Stimulated activated CD4-positive, alpha-beta T cell treated with anti-CD3 and anti-CD28 coated beads, Interleukin-4, amount 100 ng/mL, for 1 hour (primary cell): ENCODE measurements at regions not wholly inside any gene's neighbourhood (a gene's known extent, or its start where the extent isn't known, plus 50 kb on each side); places are given as distances from the start of the nearest gene placed in this dataset.

Experiments used
- DNase-seq: peaks from one replicate; pipeline ENCODE4 v3.0.0-alpha.2; 2020

DNA sequence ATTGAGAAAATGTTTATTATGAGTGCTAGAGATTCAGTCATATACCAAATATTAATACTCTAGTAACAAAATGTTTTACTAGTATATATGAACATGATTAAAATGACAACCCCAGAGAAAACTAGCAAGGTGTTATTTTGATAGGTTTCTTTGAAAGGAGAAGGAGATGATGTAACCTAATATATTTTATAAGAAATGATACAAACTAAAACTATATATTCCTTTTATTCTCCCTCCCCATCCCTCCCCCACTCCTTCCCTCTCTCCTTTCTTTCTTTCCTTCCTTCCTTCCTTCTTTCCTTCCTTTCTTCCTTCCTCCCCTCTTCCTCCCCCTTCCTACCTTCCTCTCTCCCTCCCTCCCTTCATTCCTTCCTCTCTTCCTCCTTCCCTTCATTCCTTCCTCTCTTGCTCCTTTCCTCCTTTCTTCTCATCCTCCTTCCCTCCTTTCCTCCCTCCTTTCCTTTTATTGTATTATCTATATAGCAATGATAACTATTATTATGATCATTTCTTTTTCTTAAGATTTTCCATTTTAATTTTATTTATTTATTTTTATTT lies 215.3 kb upstream of the MEF2C start:
- no peak for DNase-seq

DNA sequence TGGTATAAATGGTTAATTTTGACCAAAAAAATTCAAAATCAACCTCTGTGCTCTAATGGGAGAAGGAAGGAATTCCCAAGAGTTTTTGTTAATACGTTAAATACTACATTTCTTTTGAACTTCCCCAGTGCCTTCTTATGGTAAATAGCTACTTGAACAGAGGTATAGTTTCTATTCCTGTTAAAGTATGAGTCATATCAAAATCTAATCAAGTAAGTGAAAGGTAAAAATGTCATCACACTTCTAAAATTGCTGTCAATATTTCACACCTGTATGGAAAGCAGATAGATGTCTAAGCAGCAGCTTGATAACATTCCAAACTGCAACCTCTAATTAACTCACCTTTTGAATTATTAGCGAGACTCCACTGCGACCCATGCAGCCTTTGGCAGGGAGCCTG lies 214.1 kb upstream of the MEF2C start:
- no peak for DNase-seq

DNA sequence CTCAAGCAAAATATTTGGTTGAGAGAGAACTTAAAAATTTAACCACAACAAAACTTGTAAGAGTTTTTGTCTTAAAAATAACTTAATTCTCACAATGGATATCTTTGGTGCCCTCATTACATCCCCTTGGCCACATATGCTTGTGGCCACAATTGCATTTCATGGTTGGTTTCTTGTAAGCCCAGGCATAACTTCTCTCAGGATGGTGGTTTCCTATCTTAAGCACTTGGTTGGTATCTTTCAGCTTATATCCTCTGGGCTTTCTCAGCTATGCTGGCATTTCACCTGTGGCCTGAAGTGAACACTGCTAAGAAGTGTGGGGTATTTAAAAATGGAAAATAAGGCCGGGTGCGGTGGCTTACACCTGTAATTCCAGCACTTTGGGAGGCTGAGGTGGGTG lies 212.4 kb upstream of the MEF2C start:
- no peak for DNase-seq

DNA sequence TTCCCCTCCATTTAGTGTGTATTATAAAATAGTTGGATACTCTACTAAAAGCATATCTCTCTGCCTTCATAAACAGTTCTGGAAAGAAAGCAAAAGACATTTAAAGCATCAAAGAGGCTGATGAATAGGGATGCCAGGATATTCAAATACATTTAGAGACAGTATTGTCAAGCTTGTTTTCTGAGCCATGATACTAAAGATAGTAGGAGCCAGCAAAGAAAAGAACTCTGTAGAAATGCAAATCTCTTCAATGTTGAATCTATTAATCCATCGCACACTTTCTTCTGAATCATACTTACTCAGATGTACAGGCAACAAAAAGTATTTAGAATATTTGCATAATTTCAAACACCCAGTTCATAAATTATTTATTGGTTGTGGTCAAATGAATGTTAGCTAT lies 207.1 kb upstream of the MEF2C start:
- DNase-seq = no peak

- DNase-seq = no peak
Measured at GRCh38 chr5:89087551-89088318, 204.8 kb upstream of the MEF2C start.

GRCh38 chr5:89087128-89087527 lies 204.1 kb upstream of the MEF2C start:
- DNase-seq = no peak

DNA sequence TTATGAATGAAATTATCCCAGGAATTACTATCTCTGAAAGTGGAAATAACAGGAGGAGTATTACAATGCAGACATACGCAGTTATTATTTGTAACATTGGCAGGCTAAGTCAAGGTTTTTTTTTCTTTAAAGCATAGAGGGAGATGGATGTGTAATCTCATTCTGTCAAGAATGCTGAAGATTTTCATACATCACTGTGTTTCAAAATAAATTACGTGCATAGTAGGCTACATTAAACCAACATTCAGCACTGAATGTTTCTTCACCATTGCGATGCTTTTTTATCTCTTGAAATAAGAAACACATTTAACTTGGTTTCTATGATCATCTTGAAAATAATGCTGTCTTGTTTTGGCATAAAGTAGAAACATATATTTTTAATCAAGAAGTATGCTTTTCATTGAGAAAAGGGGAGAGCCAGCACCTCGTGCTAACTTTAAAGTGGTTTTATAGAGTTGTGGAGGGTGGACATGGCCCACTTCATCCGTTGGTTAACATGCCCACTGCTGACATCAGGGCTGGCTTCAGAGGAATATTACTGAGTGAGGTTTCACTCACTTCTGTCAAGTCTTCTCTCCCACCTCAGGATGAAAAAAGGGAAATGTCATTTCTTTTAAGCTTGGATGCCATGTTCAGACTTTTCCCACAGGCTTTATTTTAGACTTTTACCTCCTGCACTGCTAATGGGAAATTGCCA lies 203.6 kb upstream of the MEF2C start:
- DNase-seq = no peak

- no peak for DNase-seq
Measured at GRCh38 chr5:89083791-89084190, 200.8 kb upstream of the MEF2C start.

- no peak for DNase-seq
Measured at GRCh38 chr5:89081360-89081759, 198.4 kb upstream of the MEF2C start.

DNA sequence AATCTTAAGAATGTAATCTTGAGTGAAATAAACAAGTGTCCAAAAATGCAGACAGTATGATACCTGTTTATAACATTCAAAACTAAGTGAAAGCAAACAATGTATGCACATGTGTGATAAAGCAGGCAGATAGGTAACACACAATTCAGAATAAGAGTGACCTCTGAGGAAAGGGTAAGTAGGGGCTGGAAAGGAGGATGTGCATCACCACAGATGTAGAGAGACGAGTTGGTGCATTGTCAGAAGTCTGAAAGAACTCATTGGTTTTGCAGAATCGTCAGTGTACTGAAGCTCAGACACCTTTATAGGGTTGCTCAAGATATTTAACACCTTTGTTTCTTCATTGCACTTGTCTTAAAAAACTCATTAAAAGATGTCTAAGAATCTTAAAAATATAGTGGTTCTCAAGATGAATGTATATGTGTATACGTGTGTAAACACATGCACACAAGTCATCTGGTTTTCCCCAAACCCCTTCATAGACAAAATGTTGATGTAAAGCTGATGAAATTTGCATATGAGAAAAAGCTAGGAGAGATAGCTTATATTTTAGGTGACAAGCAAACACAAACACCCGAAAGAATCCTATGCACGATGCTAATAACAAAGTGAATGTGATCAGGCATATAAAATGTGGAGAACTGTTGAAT lies 197.6 kb upstream of the MEF2C start:
- no peak for DNase-seq

- no peak for DNase-seq
Measured at GRCh38 chr5:89072842-89073672, 190.1 kb upstream of the MEF2C start.

- no peak for DNase-seq
Measured at GRCh38 chr5:89071941-89072331, 189.0 kb upstream of the MEF2C start.

GRCh38 chr5:89071101-89071940 lies 188.3 kb upstream of the MEF2C start:
- DNase-seq = no peak

DNA sequence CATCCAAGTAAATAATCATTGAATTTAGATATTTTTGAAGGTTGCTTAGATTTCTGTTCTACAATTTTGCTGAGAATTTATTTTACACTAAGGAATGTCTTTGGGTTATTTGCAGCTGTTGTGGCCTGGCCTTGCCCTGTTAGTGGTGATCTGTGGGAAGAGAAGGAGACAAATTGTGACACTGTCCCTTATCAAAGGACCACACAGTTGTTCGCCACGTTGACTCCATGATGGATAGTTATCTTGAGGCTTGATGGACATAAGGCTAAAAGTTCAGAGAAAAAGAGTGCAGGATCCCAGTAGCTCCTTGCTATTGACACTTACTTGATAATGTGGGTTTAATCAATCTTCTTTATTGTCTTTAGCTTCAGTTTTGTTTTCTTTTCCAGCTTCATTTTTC lies 186.6 kb upstream of the MEF2C start:
- DNase-seq = no peak

DNA sequence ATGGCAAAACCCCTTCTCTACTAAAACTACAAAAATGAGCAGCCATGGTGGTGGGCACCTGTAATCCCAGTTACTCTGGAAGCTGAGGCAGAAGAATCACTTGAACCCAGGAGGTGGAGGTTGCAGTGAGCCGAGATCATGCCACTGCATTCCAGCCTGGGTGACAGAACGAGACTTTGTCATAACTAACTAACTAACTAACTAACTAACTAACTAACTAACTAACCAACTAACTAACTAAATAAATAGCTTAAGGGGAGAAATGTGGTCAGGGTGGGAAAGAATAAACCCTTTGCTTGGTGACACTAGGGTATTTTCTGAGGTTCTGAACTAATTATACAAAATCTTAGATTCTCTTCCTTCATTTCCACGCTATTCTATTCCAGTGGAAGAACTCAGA lies 184.4 kb upstream of the MEF2C start:
- DNase-seq = no peak

GRCh38 chr5:89065919-89066318 lies 182.9 kb upstream of the MEF2C start:
- DNase-seq = no peak

- no peak for DNase-seq
Measured at GRCh38 chr5:89064736-89065135, 181.8 kb upstream of the MEF2C start.

GRCh38 chr5:89064054-89064453 lies 181.1 kb upstream of the MEF2C start:
- DNase-seq = no peak

DNA sequence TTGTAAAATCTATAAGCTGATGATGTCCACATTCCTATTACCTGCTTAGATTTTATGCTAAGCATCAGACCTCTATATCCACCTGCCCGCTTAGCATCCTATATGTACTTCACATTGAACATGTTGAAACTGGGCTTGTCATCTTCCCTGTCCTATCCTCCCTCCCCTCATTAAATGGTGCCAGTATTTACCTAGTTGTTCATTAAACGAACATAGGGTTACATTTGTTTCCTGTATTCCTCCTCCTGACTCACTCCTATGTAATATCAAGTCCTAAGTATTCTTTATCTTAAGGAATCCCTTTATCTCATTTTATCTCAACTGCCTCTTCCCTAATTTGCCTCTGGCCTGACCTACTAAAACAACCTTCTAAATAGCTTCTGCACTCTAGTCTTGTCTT lies 177.8 kb upstream of the MEF2C start:
- no peak for DNase-seq

DNA sequence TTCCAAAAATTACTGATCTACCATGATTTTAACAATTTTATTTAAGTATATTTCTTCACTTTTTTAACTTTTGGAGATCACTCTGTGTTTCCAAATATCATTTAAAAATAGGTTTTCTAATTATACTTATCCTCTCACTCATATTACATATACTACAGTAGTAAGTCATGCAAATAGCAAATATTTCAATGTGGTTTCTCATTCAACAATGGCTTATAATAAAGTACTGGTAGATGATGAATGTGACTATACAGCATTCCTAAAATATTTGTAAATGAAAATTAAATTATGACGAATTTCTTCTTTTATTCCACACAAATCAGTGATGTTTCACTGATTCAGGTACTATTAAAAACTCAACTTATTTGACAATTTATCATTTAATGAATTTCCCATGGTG lies 176.3 kb upstream of the MEF2C start:
- DNase-seq = no peak

- DNase-seq = no peak
Measured at GRCh38 chr5:89055695-89056085, 172.7 kb upstream of the MEF2C start.
